ENCODE measurements at regions not wholly inside any gene's neighbourhood (a gene's known extent, or its start where the extent isn't known, plus 50 kb on each side); places are given as distances from the start of the nearest gene placed in this dataset.
"Not testable (repeated sequence)": the region's sequence is repeated elsewhere in the genome, so short reads cannot be mapped to it uniquely, and the experiment has no call there.

DNA sequence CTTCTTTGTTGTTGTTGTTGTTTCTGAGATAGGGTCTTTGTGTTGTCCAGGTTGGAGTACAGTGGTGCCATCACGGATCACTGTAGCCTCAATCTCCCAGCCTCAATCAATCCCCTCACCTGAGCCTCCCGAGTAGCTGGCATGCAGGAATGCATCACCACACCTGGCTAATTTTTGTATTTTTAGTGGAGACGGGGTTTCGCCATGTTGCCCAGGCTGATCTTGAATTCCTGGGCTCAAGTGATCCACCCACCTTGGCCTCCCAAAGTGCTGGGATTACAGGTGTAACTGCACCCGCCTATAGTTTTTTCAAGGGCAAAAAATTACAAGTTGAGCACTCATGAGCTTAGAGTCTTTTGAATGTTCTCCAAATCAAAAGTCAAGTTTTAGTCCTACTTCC lies 167.2 kb downstream of the DEPDC1B start:
- H2BK20ac ChIP-seq (ENCODE audit: low read depth, low read length); POLR2A ChIA-PET (ENCODE audit: unreplicated experiment); H4K91ac ChIP-seq (ENCODE audit: insufficient read depth, low read depth, low read length); H3K23ac ChIP-seq (ENCODE audit: low read depth, low read length); ATAC-seq (ENCODE audit: low read depth); in situ Hi-C loops (cut with MboI; ENCODE audit: low sequenced_read_pairs); H4K8ac ChIP-seq (ENCODE audit: low read depth in 2 of 2, low read length in 2 of 2); H2BK15ac ChIP-seq (ENCODE audit: low read depth, low read length); H3K27ac ChIP-seq (ENCODE audit: insufficient read depth, low read length); H3K14ac ChIP-seq (replicated peaks; ENCODE audit: low read depth, low read length); BruUV-seq (replicated peaks); CTCF ChIA-PET; H3K4me3 ChIP-seq (ENCODE audit: insufficient read depth, low read depth, low read length); H3K4me1 ChIP-seq (ENCODE audit: control insufficient read depth, insufficient read depth, low read length); H4K5ac ChIP-seq (ENCODE audit: low read depth, low read length); H2AFZ ChIP-seq (replicated peaks; ENCODE audit: low read length, poor library complexity); H3K27me3 ChIP-seq (ENCODE audit: control insufficient read depth, insufficient read depth, low read length); H2BK5ac ChIP-seq (ENCODE audit: low read depth, low read length, poor library complexity, severe bottlenecking); H2AK9ac ChIP-seq (replicated peaks; ENCODE audit: low read depth, low read length, poor library complexity); H3K18ac ChIP-seq (ENCODE audit: low read depth, low read length); H3K9me3 ChIP-seq (ENCODE audit: control insufficient read depth, insufficient read depth, low read length); H3K36me3 ChIP-seq (ENCODE audit: control insufficient read depth, insufficient read depth, low read length); DNase-seq; dilution Hi-C loops (cut with HindIII; ENCODE audit: low sequenced_read_pairs, unreplicated experiment); intact Hi-C loops (cut with micrococcal nuclease); H4K20me1 ChIP-seq (ENCODE audit: insufficient read depth, low read length); H2AK5ac ChIP-seq (ENCODE audit: low read depth, low read length); H3K4ac ChIP-seq (ENCODE audit: low read depth, low read length); H2BK120ac ChIP-seq (ENCODE audit: low read depth, low read length); H3K9ac ChIP-seq (ENCODE audit: low read depth, low read length); H3K4me2 ChIP-seq (ENCODE audit: low read depth, low read length); H3K56ac ChIP-seq (ENCODE audit: extremely low read depth, insufficient read depth, low read length); H3K9me1 ChIP-seq (ENCODE audit: insufficient read depth, low read length); H3K79me1 ChIP-seq (ENCODE audit: low read depth in 1 of 2, low read length in 2 of 2): not testable (repeated sequence)
- WGBS, 2 experiments (ENCODE audit: extremely low coverage in 2 of 2, insufficient read length in 1 of 2): 60% methylated on average over 1 of the region's 5 CpGs; no CpG with 5 or more reads in 1 of the 2 experiments

DNA sequence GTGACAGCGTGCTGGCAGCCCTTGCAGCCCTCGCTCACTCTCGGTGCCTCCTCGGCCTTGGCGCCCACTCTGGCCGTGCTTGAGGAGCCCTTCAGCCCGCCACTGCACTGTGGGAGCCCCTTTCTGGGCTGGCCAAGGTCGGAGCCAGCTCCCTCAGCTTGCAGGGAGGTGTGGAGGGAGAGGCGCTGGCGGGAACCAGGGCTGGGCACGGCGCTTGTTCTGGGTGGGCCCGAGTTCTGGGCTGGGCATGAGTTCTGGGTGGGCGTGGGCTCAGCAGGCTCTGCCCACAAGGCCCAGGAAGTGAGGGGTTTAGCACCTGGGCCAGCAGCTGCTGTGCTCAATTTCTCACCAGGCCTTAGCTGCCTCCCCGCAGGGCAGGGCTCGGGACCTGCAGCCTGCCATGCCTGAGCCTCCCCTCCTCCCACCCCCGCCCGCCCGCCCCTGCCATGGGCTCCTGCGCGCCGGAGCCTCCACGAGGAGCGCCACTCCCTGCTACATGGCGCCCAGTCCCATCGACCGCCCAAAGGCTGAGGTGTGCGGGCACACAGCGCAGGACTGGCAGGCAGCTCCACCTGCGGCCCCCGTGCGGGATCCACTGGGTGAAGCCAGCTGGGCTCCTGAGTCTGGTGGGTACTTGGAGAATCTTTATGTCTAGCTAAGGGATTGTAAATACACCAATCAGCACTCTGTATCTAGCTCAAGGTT lies 169.7 kb downstream of the DEPDC1B start:
- H3K14ac ChIP-seq (replicated peaks; ENCODE audit: low read depth, low read length); H3K79me1 ChIP-seq (ENCODE audit: low read depth in 1 of 2, low read length in 2 of 2); H4K5ac ChIP-seq (ENCODE audit: low read depth, low read length); H3K9me1 ChIP-seq (ENCODE audit: insufficient read depth, low read length); H2BK5ac ChIP-seq (ENCODE audit: low read depth, low read length, poor library complexity, severe bottlenecking); BruUV-seq (replicated peaks); H3K56ac ChIP-seq (ENCODE audit: extremely low read depth, insufficient read depth, low read length); H2AK5ac ChIP-seq (ENCODE audit: low read depth, low read length); dilution Hi-C loops (cut with HindIII; ENCODE audit: low sequenced_read_pairs, unreplicated experiment); in situ Hi-C loops (cut with MboI; ENCODE audit: low sequenced_read_pairs); H3K4me3 ChIP-seq (ENCODE audit: insufficient read depth, low read depth, low read length); H3K27me3 ChIP-seq (ENCODE audit: control insufficient read depth, insufficient read depth, low read length); ATAC-seq (ENCODE audit: low read depth); H3K9me3 ChIP-seq (ENCODE audit: control insufficient read depth, insufficient read depth, low read length); H3K23ac ChIP-seq (ENCODE audit: low read depth, low read length); intact Hi-C loops (cut with micrococcal nuclease); H2BK15ac ChIP-seq (ENCODE audit: low read depth, low read length); H2BK20ac ChIP-seq (ENCODE audit: low read depth, low read length); DNase-seq; H3K4me1 ChIP-seq (ENCODE audit: control insufficient read depth, insufficient read depth, low read length); POLR2A ChIA-PET (ENCODE audit: unreplicated experiment); H3K27ac ChIP-seq (ENCODE audit: insufficient read depth, low read length); H2AFZ ChIP-seq (replicated peaks; ENCODE audit: low read length, poor library complexity); H3K4me2 ChIP-seq (ENCODE audit: low read depth, low read length); H3K18ac ChIP-seq (ENCODE audit: low read depth, low read length); CTCF ChIA-PET; H2BK120ac ChIP-seq (ENCODE audit: low read depth, low read length); H2AK9ac ChIP-seq (replicated peaks; ENCODE audit: low read depth, low read length, poor library complexity); H3K4ac ChIP-seq (ENCODE audit: low read depth, low read length); H4K91ac ChIP-seq (ENCODE audit: insufficient read depth, low read depth, low read length); H3K9ac ChIP-seq (ENCODE audit: low read depth, low read length); H3K36me3 ChIP-seq (ENCODE audit: control insufficient read depth, insufficient read depth, low read length); H4K8ac ChIP-seq (ENCODE audit: low read depth in 2 of 2, low read length in 2 of 2); H4K20me1 ChIP-seq (ENCODE audit: insufficient read depth, low read length): not testable (repeated sequence)
- WGBS, 2 experiments (ENCODE audit: extremely low coverage in 2 of 2, insufficient read length in 1 of 2): no CpG with 5 or more reads among the region's 32 CpGs
